Prostate gland (tissue), 2 donors: ENCODE measurements at regions not wholly inside any gene's neighbourhood (a gene's known extent, or its start where the extent isn't known, plus 50 kb on each side); places are given as distances from the start of the nearest gene placed in this dataset.
"Not testable (repeated sequence)": the region's sequence is repeated elsewhere in the genome, so short reads cannot be mapped to it uniquely, and the experiment has no call there.

ENCODE experiments used
- DNase-seq: peaks from one replicate; pipeline ENCODE4 v3.0.0-alpha.2; 2019; ENCODE audit warnings: low spot score
- H3K27ac ChIP-seq, 2 donors: fragments of 200-600 bp; sonication (generic); 2 replicates each; pipeline ENCODE4 v1.5.1; 2017 to 2019
- H3K27me3 ChIP-seq: fragments of 200-600 bp; sonication (generic); replicated peaks from 2 replicates; pipeline ENCODE4 v1.5.1; 2019; ENCODE audit not compliant: insufficient read depth
- H3K36me3 ChIP-seq, 2 donors: fragments of 200-600 bp; sonication (generic); 1 replicate in 1 of 2; 2 replicates in 1 of 2; pipeline versions ENCODE4 v1.5.1 to v1.8.1; 2017 to 2019
- H3K4me1 ChIP-seq: fragments of 200-600 bp; sonication (generic); replicated peaks from 2 replicates; pipeline ENCODE4 v1.5.1; 2019
- H3K4me3 ChIP-seq, 2 donors: fragments of 200-600 bp; sonication (generic); 2 replicates each; pipeline ENCODE4 v1.5.1; 2017 to 2019
- H3K9me3 ChIP-seq: fragments of 200-600 bp; sonication (generic); 2 replicates; pipeline ENCODE4 v1.5.1; 2017
- CTCF ChIP-seq, 4 experiments: fragments of 200-600 bp in 2 of 4; fragments of 450-650 bp in 2 of 4; sonication (generic) in 2 of 4; IDR thresholded peaks; 1 replicate in 3 of 4; 2 replicates in 1 of 4; pipeline ENCODE4 v1.5.1; 2016 to 2019; ENCODE audit warnings: antibody characterized with exemption in 4 of 4, mild to moderate bottlenecking in 2 of 4, moderate library complexity in 2 of 4
- POLR2A ChIP-seq: fragments of 450-650 bp; IDR thresholded peaks from one replicate; pipeline ENCODE4 v1.6.1; 2016; ENCODE audit warnings: antibody characterized with exemption, mild to moderate bottlenecking
- POLR2AphosphoS5 ChIP-seq: sonication (generic); formaldehyde crosslinking; IDR thresholded peaks from one replicate; pipeline ENCODE4 v1.6.1; 2017; ENCODE audit warnings: antibody characterized with exemption
- WGBS: methylation state at CpG from one replicate; pipeline ENCODE4 v1.1.5; 2018; 5-methylcytosine and 5-hydroxymethylcytosine counted together
- intact Hi-C: fragments of 100-400 bp; cut with DNase I; formaldehyde crosslinking; loops from one replicate; pipeline ENCODE4 v1.14.2; 2022

GRCh38 chr3:140769951-140770350 is 92.1 kb downstream of the TRIM42 start:
- TF ChIP-seq POLR2A (no peak), POLR2AphosphoS5 (no peak), CTCF (IDR thresholded peaks at IDR 0.05) (no peak)
- H3K4me3 ChIP-seq, result no peak overlapping the region
- intact Hi-C loops, result no loop called here
- no peaks in the 10 kb centered on the region for H3K9me3 ChIP-seq
- 80% methylated on average over 6 of the region's 6 CpGs for WGBS
- H3K27ac ChIP-seq, result no peak overlapping the region
- no peaks in the 10 kb centered on the region for H3K27me3 ChIP-seq
- H3K4me1 ChIP-seq, result no peaks in the 10 kb centered on the region
- no peaks in the 10 kb centered on the region for H3K36me3 ChIP-seq
- no peak for DNase-seq

GRCh38 chr3:140770977-140771667 is 93.3 kb downstream of the TRIM42 start:
- no peak overlapping the region for H3K4me3 ChIP-seq
- intact Hi-C loops, result no loop called here
- no peak for DNase-seq
- H3K27ac ChIP-seq, result no peak overlapping the region
- H3K9me3 ChIP-seq, result no peaks in the 10 kb centered on the region
- WGBS, result 70% methylated on average over 3 of the region's 3 CpGs
- TF ChIP-seq POLR2A, result no peak
- no peak for TF ChIP-seq POLR2AphosphoS5
- no peak for TF ChIP-seq CTCF (IDR thresholded peaks at IDR 0.05)
- H3K27me3 ChIP-seq, result no peaks in the 10 kb centered on the region
- no peaks in the 10 kb centered on the region for H3K36me3 ChIP-seq
- H3K4me1 ChIP-seq, result no peaks in the 10 kb centered on the region

GRCh38 chr3:140777631-140778233 is 99.9 kb downstream of the TRIM42 start:
- WGBS, result 71% methylated on average over 4 of the region's 4 CpGs
- Histone ChIP-seq H3K9me3 (no peaks in the 10 kb centered on the region), H3K4me3 (no peak overlapping the region), H3K4me1 (no peaks in the 10 kb centered on the region), H3K27me3 (no peaks in the 10 kb centered on the region), H3K36me3 (no peaks in the 10 kb centered on the region), H3K27ac (no peak overlapping the region)
- intact Hi-C loops, result no loop called here
- no peak for TF ChIP-seq POLR2A
- no peak for TF ChIP-seq POLR2AphosphoS5
- TF ChIP-seq CTCF (IDR thresholded peaks at IDR 0.05), result no peak
- DNase-seq, result no peak

- no peak for DNase-seq
- WGBS, result 93% methylated on average over 3 of the region's 3 CpGs
- no peaks in the 10 kb centered on the region for H3K36me3 ChIP-seq
- no peaks in the 10 kb centered on the region for H3K4me1 ChIP-seq
- H3K4me3 ChIP-seq, result no peak overlapping the region
- H3K27ac ChIP-seq, result no peak overlapping the region
- intact Hi-C loops, result no loop called here
- peaks cover 2% of the 10 kb centered on the region for H3K27me3 ChIP-seq
- TF ChIP-seq POLR2A, result no peak
- TF ChIP-seq POLR2AphosphoS5, result no peak
- TF ChIP-seq CTCF (IDR thresholded peaks at IDR 0.05), result no peak
- no peaks in the 10 kb centered on the region for H3K9me3 ChIP-seq
These were observed 113.5 kb downstream of the TRIM42 start for GRCh38 chr3:140791368-140791767.

- no peaks in the 10 kb centered on the region for H3K27me3 ChIP-seq
- WGBS, result 35% methylated on average over 3 of the region's 3 CpGs
- DNase-seq, result no peak
- H3K4me1 ChIP-seq, result no peaks in the 10 kb centered on the region
- no peaks in the 10 kb centered on the region for H3K9me3 ChIP-seq
- no peak overlapping the region for H3K27ac ChIP-seq
- no peaks in the 10 kb centered on the region for H3K36me3 ChIP-seq
- H3K4me3 ChIP-seq, result no peak overlapping the region
- TF ChIP-seq POLR2AphosphoS5 (no peak), CTCF (IDR thresholded peaks at IDR 0.05) (no peak), POLR2A (no peak)
- intact Hi-C loops, result no loop called here
These were observed 116.6 kb downstream of the TRIM42 start for GRCh38 chr3:140794507-140794906.

GRCh38 chr3:140802898-140803297 is 125.0 kb downstream of the TRIM42 start:
- H3K36me3 ChIP-seq, H3K9me3 ChIP-seq, H3K4me3 ChIP-seq, DNase-seq, intact Hi-C loops, H3K27ac ChIP-seq, H3K27me3 ChIP-seq, H3K4me1 ChIP-seq: not testable (repeated sequence)
- WGBS, result 9% methylated on average over 1 of the region's 1 CpG
